ENCODE measurements at regions not wholly inside any gene's neighbourhood (a gene's known extent, or its start where the extent isn't known, plus 50 kb on each side); places are given as distances from the start of the nearest gene placed in this dataset.

- H3K9me3 ChIP-seq (ENCODE audit: control insufficient read depth, low read depth, low read length) = no peaks in the 10 kb centered on the region
- peaks cover 3% of the 10 kb centered on the region for H3K4me1 ChIP-seq (ENCODE audit: control insufficient read depth, extremely low read depth, insufficient read depth, low read length)
- H3K79me2 ChIP-seq (ENCODE audit: control insufficient read depth, insufficient read depth, low read length) = no peaks in the 10 kb centered on the region
- no peak overlapping the region for H2AFZ ChIP-seq (ENCODE audit: control insufficient read depth, low read length)
- no peak overlapping the region for H3K4me2 ChIP-seq (ENCODE audit: control insufficient read depth, extremely low read depth, insufficient read depth, low read depth, low read length)
- no peaks in the 10 kb centered on the region for H4K20me1 ChIP-seq (ENCODE audit: control insufficient read depth, extremely low read depth, insufficient read depth, low read length)
- H3K4me3 ChIP-seq (ENCODE audit: control insufficient read depth in 2 of 3, extremely low read depth in 1 of 3, insufficient read depth in 2 of 3, low read depth in 1 of 3, low read length in 3 of 3) = no peak overlapping the region
- no peak overlapping the region for H3K9ac ChIP-seq (ENCODE audit: control insufficient read depth, extremely low read depth, insufficient read depth, low read length)
- DNase-seq (ENCODE audit: low read depth, low spot score) = no peak
- no peak overlapping the region for H3K27ac ChIP-seq (ENCODE audit: control insufficient read depth, insufficient read depth, low read length)
- H3K27me3 ChIP-seq (ENCODE audit: control insufficient read depth, extremely low read depth, insufficient read depth, low read length) = peaks cover 49% of the 10 kb centered on the region
- dilution Hi-C loops (cut with MboI; ENCODE audit: extremely low pct_ligation_motif_present, low sequenced_read_pairs) = no loop called here
- TF ChIP-seq EZH2 (IDR thresholded peaks at IDR 0.05; ENCODE audit: low read length) (no peak), CTCF (optimal IDR thresholded peaks at IDR 0.05 in 1 of 3, IDR thresholded peaks at IDR 0.05 in 1 of 3, conservative IDR thresholded peaks at IDR 0.05 in 1 of 3; ENCODE audit: extremely low read depth in 1 of 3, insufficient read depth in 2 of 3, low read length in 3 of 3) (no peak)
- FAIRE-seq = no peak
- H3K9me1 ChIP-seq (ENCODE audit: control insufficient read depth, extremely low read depth, insufficient read depth, low read length) = no peaks in the 10 kb centered on the region
- H3K36me3 ChIP-seq (ENCODE audit: control insufficient read depth in 2 of 2, extremely low read depth in 1 of 2, insufficient read depth in 2 of 2, low read length in 2 of 2) = no peaks in the 10 kb centered on the region
Measured at GRCh38 chr6:41466437-41466990, 79.7 kb upstream of the FOXP4 start.

GRCh38 chr6:41467061-41467460, 79.1 kb upstream of the FOXP4 start:
- dilution Hi-C loops (cut with MboI; ENCODE audit: extremely low pct_ligation_motif_present, low sequenced_read_pairs) = no loop called here
- peaks cover 50% of the 10 kb centered on the region for H3K27me3 ChIP-seq (ENCODE audit: control insufficient read depth, extremely low read depth, insufficient read depth, low read length)

More at GRCh38 chr6:41467061-41467460, 79.1 kb upstream of the FOXP4 start:
- Histone ChIP-seq H3K27ac (ENCODE audit: control insufficient read depth, insufficient read depth, low read length) (no peak overlapping the region), H3K9me1 (ENCODE audit: control insufficient read depth, extremely low read depth, insufficient read depth, low read length) (no peaks in the 10 kb centered on the region), H3K36me3 (ENCODE audit: control insufficient read depth in 2 of 2, extremely low read depth in 1 of 2, insufficient read depth in 2 of 2, low read length in 2 of 2) (no peaks in the 10 kb centered on the region), H3K79me2 (ENCODE audit: control insufficient read depth, insufficient read depth, low read length) (no peaks in the 10 kb centered on the region), H3K9me3 (ENCODE audit: control insufficient read depth, low read depth, low read length) (no peaks in the 10 kb centered on the region), H4K20me1 (ENCODE audit: control insufficient read depth, extremely low read depth, insufficient read depth, low read length) (no peaks in the 10 kb centered on the region), H3K4me1 (ENCODE audit: control insufficient read depth, extremely low read depth, insufficient read depth, low read length) (peaks cover 3% of the 10 kb centered on the region), H2AFZ (ENCODE audit: control insufficient read depth, low read length) (no peak overlapping the region), H3K4me3 (ENCODE audit: control insufficient read depth in 2 of 3, extremely low read depth in 1 of 3, insufficient read depth in 2 of 3, low read depth in 1 of 3, low read length in 3 of 3) (no peak overlapping the region), H3K4me2 (ENCODE audit: control insufficient read depth, extremely low read depth, insufficient read depth, low read depth, low read length) (no peak overlapping the region), H3K9ac (ENCODE audit: control insufficient read depth, extremely low read depth, insufficient read depth, low read length) (no peak overlapping the region)
- no peak for TF ChIP-seq EZH2 (IDR thresholded peaks at IDR 0.05; ENCODE audit: low read length)
- TF ChIP-seq CTCF (optimal IDR thresholded peaks at IDR 0.05 in 1 of 3, IDR thresholded peaks at IDR 0.05 in 1 of 3, conservative IDR thresholded peaks at IDR 0.05 in 1 of 3; ENCODE audit: extremely low read depth in 1 of 3, insufficient read depth in 2 of 3, low read length in 3 of 3) = no peak
- FAIRE-seq (no peak), DNase-seq (ENCODE audit: low read depth, low spot score) (no peak)

Measured in keratinocyte (primary cell).